ENCODE measurements at regions not wholly inside any gene's neighbourhood (a gene's known extent, or its start where the extent isn't known, plus 50 kb on each side); places are given as distances from the start of the nearest gene placed in this dataset.
"Not testable (repeated sequence)": the region's sequence is repeated elsewhere in the genome, so short reads cannot be mapped to it uniquely, and the experiment has no call there.

DNA sequence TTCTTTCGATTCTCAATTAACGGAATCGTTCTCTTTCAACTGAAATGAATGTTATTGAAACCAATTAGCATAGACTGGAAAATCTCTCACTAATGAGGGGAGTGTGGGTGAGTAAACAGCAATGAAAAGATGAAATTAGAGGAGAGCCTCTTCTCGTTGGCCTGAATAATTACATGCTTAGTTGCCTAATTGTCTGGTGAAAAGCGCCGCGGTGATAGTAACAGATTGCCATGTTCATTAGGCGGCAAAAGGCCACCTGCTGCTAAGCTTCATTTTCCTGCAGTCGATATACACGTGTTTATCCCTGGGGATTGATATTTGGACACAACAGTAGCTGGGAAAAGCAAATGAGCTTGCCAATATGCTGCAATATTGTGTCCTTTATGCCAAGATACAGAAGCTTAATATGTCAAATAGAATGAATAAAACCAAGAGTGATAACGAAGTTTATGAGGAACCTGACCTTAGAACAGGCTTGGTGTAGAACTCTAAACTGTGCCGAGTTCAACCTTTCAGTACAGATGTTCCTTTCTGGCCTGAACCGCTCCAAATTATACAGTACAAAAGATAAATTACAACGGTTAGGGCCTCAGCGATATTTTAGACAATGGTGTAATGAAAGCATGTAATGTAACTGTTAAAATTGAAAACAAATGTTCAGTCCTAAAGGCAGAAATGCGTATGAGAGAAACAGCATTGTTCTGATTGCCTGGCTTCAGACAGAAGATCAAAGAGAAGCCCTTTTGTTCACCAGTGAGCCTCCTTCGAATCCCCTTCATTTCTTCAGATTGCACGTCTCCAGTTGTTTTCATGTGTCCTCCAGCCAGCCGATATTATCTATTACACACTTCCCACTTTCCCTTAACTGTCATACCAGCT is 185.2 kb downstream of the SHOX2 start:
- DNase-seq (ENCODE audit: low read depth) = no peak

DNA sequence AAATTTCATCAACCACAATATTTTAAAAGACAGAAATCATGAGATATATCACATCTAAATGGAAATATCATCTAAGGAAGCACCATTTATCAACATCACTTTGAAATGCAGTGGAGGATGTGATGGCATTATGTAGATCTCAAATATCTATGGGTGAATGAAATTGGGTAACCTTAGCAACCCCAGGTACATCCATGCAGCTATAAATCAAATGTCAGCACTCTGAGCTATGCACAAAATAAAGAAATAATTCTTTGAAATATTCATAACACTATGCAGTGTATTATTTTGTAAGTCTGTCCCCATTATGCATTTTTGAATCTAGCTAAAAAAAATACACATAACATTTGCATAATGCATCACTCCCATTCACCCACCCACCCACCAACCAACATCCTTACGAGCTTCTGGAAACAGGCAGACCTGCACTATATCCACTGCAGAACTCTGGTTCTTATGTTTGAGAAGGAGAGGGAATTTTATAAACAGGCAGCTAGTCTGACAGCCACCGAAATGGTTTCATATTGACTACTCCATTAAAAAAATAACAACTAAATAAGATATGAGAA is 186.8 kb downstream of the SHOX2 start:
- no peak for DNase-seq (ENCODE audit: low read depth)

DNA sequence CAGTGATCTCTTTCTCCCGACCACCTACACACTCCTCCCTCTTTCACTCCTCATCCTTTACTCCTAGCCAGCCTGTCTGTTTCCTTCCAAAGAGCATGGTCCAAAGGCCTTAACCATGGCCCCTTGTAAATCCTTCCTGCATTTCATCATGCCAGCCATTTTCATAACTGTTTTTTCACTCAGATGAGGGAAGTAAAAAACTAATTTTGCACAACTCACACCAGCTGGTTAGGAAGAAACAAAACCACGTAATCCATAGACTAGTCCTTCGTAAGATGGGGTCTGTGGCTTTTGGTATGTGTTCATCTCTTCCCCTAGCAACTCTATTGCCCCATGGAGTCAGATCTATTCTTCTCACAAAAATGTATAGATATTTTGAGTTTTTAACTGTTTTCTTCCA is 187.8 kb downstream of the SHOX2 start:
- no peak for DNase-seq (ENCODE audit: low read depth)

DNA sequence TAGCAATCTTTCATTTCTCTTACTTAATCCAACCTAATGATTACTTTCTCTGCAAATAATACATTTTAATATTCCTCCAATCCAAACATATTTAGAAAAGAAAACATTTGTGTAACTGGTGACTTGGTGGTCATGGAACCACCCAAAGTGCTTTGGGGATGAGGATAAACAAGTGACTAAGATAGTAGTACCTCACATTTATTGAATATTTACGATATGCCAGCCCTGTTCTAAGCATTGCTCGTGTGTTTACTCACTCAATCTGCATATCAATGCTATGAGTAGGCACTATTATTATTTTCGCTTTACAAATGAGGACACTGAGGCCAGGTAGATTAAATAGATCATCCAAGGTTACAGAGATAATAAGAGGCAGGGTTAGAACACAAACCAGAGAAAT is 189.5 kb downstream of the SHOX2 start:
- no peak for DNase-seq (ENCODE audit: low read depth)

DNA sequence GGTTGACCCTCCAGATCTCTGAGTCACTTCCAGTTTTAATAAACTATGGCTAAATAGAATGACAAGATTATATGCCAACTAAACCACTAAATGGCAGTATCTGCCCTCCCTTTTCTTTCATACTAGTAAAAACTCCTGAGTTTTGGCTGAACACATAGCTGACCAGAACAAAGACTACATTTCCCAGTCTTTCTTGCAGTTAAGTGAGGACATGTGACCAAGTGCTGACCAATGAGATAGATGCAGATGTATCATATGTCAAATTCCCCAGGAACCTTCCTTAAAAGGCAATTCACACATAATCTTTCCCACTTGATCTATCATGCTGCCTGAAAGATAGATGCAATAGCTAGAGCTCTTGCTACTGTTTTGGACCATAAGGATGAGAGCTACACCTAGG is 191.3 kb downstream of the SHOX2 start:
- no peak for DNase-seq (ENCODE audit: low read depth)

DNA sequence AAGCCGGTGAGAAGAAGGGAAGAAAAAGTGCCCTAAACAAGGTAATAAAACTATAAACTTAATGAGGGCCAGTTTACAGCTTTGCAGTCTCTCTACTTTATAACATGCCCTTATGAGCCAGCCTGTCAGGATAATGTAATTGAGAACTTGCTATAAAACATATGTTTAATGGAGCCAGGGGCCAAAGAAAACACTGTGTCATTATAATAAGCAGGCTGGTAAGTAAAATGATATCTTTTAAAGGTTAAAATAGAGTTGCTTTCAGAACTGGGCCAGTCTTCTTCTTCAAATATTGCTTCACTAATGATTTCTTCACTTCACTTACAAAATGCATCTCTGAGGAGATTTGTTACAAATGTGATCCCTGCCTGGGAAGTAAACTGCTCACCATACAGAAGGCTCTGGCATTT is 192.5 kb downstream of the SHOX2 start:
- DNase-seq (ENCODE audit: low read depth) = no peak

DNA sequence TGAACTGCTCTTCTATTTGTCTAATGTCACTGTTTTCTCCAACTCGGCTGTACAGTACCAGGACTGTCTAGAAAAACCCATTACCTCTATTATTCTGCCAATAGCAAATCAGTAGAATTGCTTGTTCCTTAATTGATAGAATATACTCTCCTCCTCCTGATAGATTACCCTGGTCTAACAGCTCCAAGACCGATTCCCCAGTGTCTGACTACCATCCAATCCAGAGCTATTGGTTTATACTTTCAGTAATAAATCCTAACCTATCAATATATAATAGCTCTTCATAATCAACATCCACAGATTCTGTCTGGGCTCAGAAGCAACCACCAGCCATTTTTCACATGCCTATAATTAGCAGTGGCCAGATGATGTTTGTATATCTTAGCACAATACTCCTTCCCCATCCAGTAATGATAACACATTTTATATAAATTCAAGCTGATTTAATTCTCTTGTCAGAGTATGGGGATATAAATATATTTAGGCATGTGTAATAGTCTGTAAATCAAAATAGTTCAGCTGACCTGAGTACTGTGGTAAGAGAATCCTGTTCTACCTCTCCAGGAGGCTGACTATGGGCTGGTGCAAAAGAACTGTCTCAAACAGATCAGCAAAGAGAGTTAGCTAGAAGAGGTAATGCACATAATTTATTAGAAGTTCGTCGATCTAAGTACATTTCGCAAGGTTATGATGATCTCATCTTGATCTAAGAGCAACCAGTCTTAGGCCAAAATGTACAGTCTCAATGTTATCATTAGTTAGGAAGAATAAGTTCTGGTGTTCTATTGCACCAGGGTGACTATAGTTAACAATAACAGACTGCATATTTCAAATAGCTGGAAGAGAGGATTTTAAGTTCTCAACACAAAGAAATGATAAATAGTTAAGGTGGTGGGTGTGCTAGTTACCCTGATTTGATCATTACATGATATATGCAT is 193.4 kb downstream of the SHOX2 start:
- DNase-seq (ENCODE audit: low read depth) = no peak

DNA sequence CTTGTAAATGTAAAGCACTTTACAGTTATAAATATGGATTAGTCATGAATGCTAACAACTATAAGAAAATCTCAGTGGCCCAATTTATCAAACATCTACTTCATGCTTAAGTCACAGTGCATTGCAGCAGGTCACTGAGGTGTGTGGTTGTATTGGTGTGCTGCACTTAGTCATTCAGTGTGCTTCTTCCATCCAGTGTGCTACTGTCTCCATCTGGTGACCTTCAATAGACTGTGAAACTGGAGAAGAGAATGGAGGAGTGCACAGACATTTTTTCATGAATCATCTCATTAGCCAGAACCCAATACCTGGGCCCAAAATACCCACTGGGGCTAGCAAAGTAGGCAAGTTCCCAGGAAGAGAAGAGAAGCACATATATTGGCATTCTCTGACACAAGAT is 199.6 kb downstream of the SHOX2 start:
- no peak for DNase-seq (ENCODE audit: low read depth)

DNA sequence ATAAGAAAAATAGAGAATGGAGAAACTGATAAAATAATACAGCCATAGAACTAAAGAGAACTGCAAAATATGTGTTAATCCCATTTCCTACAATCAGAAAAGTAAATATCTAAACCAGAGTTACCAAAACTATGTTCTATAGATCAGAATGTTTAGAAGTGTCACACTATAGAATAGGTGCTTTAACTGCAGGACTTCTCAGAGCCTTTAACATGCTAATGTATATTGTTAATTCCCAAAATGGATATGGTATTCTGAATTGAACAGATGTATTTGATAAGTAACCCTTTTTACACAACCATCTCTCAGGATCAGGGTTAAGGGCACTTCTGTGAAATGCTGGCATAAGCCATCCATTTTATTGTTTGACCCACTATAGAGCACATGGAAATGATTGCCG is 200.3 kb downstream of the SHOX2 start:
- DNase-seq (ENCODE audit: low read depth) = no peak

DNA sequence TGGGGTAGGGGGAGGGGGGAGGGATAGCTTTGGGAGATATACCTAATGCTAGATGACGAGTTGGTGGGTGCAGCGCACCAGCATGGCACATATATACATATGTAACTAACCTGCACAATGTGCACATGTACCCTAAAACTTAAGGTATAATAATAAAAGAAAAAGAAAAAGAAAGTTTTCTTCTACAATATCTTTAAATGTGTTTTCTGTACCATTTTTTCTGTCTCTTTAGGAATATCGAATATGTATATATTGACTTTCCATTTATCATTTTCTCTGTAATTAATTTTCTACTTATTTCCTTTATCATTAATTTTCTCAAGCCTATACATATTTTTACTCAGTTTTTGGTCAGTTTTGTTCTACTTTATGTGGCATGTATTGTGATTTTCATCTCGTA is 203.5 kb downstream of the SHOX2 start:
- DNase-seq (ENCODE audit: low read depth) = not testable (repeated sequence)

DNA sequence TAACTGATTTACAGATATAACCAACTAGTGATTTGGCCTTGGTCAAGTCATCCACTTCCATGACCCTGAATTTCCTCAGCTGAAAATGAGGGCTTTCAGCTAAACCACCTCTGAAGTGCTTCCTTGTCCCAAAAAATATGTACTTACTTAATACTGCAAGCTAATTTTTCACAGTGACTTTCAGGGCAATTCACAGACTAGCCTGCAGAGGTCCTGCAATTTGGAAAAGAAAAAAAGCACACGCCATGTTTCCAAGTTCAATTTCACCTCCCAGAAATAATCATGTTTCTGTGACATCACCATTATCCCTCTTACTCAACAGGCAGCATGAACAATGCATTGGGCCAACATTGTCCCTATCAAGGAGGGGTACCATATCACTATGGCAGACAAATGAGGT is 218.2 kb downstream of the SHOX2 start:
- no peak for DNase-seq (ENCODE audit: low read depth)

DNA sequence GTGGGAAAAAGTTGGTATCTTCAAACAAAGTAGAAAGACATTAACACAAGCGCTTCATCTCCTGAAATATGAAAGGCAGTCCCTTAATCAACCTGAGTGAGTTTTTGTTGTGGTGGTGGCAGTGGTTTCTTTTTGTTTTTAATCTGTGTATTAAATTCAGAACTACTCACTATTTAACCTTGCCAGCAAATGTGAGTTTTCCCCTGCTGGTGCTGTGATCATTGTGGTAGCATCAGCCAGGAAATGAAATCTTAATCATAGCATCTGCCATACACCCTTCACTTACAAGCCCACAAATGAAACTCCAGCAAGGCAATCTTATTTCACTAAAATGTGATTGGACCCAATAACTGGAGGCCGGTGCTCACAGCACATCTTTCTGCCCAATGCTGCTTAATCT is 229.7 kb downstream of the SHOX2 start:
- no peak for DNase-seq (ENCODE audit: low read depth)

DNA sequence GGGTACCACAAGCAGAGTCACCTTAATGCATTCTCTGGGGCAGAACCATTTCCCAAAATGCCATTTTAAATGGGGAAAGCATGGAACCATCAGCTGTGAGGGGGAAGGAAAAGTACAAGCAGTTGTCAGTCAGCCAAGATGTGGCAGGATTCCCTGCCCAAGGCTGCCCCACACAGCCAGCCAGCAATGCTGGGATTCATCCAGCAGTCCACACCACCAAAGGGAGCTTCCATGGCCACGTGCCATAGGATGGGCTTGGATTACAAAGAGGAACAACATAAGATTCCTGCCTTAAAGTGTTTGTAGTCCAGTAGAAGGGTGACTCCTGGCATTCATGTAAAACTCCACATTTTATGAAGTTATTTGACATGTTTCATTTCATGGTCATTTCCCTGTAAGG is 233.3 kb downstream of the SHOX2 start:
- DNase-seq (ENCODE audit: low read depth) = no peak

DNA sequence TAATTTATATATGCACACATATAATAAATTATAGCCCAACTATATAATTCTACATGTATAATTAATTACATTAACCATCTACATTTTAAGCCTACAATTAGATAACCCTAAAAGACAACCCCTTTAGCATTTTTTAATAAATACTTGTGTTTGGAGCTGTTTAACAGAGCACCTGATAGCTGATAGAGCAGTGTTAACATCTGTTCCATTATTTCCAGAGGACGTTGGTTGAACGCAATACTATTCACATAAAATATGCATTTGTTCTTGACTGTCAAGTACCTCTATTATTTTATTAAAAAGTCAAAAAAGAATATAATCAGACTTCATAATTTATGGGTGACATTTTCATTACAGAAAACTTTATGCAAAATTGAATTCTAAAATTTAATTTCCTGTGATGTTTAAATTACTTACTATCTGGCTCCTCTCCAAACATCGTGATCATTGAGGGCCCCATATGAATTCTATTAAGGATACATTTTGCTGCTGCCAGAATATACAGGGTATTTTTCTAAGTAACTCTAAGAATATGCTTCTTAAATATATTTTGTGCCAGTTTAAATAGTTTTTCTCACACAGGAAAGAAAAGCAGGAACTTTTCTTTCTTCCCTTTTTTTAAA is 234.3 kb downstream of the SHOX2 start:
- no peak for DNase-seq (ENCODE audit: low read depth)

DNA sequence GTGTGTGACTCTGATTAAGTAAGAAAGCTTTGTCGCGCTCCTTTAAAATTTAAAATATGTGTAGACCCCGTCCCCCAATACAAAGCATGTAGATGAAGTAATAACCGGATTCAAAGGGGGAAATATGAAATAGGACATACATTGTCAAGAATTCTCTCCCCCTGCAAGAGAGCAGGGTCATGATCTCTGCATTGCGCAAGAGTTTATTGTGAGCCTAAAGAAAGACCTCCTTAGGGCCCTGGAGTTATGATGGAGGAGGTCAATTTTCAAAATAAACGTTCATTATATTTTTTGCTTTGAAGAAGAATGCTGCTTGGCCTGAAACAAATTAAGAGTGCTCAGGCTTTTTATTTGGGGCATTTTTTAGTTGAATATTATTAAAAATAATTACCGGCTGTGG is 235.0 kb downstream of the SHOX2 start:
- DNase-seq (ENCODE audit: low read depth) = no peak

DNA sequence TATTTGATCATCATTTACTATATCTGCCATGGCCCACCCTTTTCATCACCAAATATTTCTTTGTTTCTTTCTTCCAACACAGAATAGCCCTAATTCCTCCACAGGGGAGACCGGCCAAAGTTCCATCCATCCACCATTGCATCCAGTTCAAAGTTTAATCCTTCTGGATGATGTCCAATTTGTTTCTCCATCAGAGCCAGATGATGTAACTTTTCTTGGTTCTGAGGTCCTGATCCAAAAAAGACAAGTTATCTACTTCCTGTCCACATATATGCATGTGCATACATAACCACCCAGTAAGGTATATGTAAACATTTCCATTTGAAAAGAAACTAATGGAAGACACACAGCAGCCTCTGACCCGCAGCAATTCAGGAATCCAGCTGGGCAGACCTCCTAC is 237.3 kb downstream of the SHOX2 start:
- no peak for DNase-seq (ENCODE audit: low read depth)

DNA sequence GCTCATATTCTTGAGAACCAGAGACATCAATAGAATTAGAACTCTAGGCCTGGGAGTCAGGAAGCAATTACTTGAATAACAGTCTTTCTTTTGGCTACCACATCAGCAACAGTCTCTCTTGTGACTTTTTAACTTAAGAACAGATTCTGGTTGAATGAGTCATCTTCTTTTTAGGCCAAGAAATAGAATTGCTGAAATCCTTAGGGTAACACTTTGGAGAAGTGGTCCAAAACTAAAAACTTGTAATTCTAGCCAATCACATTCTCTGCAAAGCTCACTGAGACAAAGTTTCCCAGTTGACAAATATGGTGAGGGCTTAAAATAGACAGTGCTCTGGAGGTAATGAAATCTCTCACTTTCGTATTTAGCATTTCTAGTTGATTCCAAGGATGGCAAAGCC is 238.0 kb downstream of the SHOX2 start:
- DNase-seq (ENCODE audit: low read depth) = peak; percentile 5

DNA sequence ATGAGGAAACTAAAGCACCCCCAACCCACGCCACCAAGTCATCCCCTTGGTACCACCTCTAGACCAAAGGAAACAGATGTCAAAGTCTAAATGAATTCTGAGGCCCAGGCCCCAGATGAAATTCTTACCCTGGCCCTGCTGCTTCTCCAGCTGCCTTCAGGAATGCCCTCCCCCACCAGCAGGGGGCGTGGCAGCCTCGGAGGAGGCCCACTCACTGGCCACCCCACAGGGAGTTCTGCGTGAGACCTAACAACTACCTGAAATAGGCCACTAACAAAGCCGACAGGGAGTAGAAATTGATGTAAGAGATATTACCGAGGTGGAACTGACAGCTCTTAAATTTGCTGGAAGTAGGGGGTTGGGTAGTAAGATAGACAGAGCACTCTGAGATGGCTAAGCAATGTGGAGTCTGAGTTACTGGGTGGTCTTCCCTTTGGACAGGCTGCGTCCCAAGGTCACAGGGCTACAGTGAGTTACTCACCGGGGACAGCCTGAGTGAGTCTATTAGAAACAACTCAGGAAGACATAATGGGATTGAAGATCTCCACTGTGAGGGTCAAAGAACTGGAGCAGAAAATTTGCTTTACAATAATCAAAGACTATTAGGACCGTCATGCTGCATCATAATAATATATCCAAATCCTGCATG is 240.7 kb downstream of the SHOX2 start:
- DNase-seq (ENCODE audit: low read depth) = no peak

DNA sequence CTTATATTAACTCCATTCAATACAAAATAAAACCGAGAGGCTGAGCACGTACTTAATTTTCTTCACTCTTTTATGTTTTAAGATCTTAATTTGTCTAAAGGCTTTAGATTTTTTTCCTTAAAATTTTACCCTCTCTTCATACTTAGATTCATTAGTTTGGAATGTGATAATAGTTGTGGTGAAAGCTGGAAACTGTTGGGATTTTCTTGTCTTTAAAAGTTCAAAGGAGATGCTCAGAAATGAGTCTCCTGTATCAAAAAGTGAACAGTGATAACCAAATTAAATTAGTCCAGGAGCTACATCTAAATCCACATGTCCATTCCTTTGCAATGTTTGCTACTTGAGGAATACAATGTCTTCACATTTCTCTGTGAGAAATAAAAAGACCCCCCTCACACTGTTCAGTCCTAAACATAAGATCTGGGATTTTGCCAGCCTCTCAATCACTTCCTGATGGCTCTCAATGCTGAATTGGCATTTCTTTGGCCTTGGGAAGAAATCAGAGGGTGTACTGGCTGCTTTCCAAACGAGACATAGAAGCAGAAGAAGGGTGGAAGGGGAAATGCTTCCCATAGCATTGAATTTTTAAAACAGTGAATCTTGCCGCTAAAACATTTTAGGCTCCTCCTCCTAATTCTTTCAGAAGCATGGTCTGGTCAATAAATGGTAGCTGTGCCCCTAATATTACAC is 245.0 kb downstream of the SHOX2 start:
- no peak for DNase-seq (ENCODE audit: low read depth)

DNA sequence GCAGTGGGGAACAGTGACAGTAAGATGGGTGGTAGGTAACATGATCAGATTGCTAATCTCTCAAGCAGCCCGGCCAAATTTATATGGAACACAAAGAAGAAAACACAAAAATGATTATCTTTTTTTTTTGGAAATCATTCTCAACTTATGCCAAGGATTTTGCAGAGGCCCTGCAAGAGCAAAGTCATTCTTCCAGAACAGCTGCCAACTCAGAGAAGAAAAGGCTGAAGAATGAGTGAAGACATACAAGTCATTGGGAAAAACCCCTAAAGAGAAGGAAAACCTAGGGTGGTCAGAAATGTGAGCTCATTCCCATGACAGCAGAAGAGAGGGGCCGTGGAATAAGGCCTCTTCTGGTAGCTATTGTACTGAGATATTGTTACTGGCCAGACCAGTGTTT is 246.7 kb downstream of the SHOX2 start:
- DNase-seq (ENCODE audit: low read depth) = no peak

DNA sequence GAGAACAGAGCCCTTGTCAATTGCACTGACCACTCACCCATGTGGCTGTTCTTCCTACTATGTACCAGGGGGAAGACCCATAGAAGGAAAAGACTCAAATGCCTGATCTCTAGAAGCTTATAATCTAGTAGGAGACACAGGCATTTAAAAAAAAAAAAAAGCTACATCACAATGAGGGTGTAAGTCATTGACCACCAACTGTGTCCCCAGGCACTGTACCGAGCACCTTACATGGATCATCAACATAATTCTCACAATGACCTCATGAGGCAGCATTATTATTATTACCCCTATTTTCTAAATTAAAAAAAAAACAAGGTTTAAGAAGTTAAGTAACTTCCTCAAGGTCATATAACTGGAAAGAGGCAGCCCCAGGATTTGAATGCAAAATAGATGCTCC is 247.4 kb downstream of the SHOX2 start:
- DNase-seq (ENCODE audit: low read depth) = no peak
